Prostate gland (tissue), 2 donors: ENCODE measurements at regions not wholly inside any gene's neighbourhood (a gene's known extent, or its start where the extent isn't known, plus 50 kb on each side); places are given as distances from the start of the nearest gene placed in this dataset.

Source experiments
- DNase-seq: peaks from one replicate; pipeline ENCODE4 v3.0.0-alpha.2; 2019; ENCODE audit warnings: low spot score
- H3K27ac ChIP-seq, 2 donors: fragments of 200-600 bp; sonication (generic); 2 replicates each; pipeline ENCODE4 v1.5.1; 2017 to 2019
- H3K27me3 ChIP-seq: fragments of 200-600 bp; sonication (generic); replicated peaks from 2 replicates; pipeline ENCODE4 v1.5.1; 2019; ENCODE audit not compliant: insufficient read depth
- H3K36me3 ChIP-seq, 2 donors: fragments of 200-600 bp; sonication (generic); 1 replicate in 1 of 2; 2 replicates in 1 of 2; pipeline versions ENCODE4 v1.5.1 to v1.8.1; 2017 to 2019
- H3K4me1 ChIP-seq: fragments of 200-600 bp; sonication (generic); replicated peaks from 2 replicates; pipeline ENCODE4 v1.5.1; 2019
- H3K4me3 ChIP-seq, 2 donors: fragments of 200-600 bp; sonication (generic); 2 replicates each; pipeline ENCODE4 v1.5.1; 2017 to 2019
- H3K9me3 ChIP-seq: fragments of 200-600 bp; sonication (generic); 2 replicates; pipeline ENCODE4 v1.5.1; 2017
- CTCF ChIP-seq, 4 experiments: fragments of 200-600 bp in 2 of 4; fragments of 450-650 bp in 2 of 4; sonication (generic) in 2 of 4; IDR thresholded peaks; 1 replicate in 3 of 4; 2 replicates in 1 of 4; pipeline ENCODE4 v1.5.1; 2016 to 2019; ENCODE audit warnings: antibody characterized with exemption in 4 of 4, mild to moderate bottlenecking in 2 of 4, moderate library complexity in 2 of 4
- POLR2A ChIP-seq: fragments of 450-650 bp; IDR thresholded peaks from one replicate; pipeline ENCODE4 v1.6.1; 2016; ENCODE audit warnings: antibody characterized with exemption, mild to moderate bottlenecking
- POLR2AphosphoS5 ChIP-seq: sonication (generic); formaldehyde crosslinking; IDR thresholded peaks from one replicate; pipeline ENCODE4 v1.6.1; 2017; ENCODE audit warnings: antibody characterized with exemption
- WGBS: methylation state at CpG from one replicate; pipeline ENCODE4 v1.1.5; 2018; 5-methylcytosine and 5-hydroxymethylcytosine counted together
- intact Hi-C: fragments of 100-400 bp; cut with DNase I; formaldehyde crosslinking; loops from one replicate; pipeline ENCODE4 v1.14.2; 2022

- TF ChIP-seq POLR2AphosphoS5, result no peak
- no peak for TF ChIP-seq POLR2A
- no peak for TF ChIP-seq CTCF (IDR thresholded peaks at IDR 0.05)
- no peak for DNase-seq
- intact Hi-C loops, result no loop called here
Measured at GRCh38 chr7:4575254-4575653, 106.8 kb upstream of the FOXK1 start.

DNA sequence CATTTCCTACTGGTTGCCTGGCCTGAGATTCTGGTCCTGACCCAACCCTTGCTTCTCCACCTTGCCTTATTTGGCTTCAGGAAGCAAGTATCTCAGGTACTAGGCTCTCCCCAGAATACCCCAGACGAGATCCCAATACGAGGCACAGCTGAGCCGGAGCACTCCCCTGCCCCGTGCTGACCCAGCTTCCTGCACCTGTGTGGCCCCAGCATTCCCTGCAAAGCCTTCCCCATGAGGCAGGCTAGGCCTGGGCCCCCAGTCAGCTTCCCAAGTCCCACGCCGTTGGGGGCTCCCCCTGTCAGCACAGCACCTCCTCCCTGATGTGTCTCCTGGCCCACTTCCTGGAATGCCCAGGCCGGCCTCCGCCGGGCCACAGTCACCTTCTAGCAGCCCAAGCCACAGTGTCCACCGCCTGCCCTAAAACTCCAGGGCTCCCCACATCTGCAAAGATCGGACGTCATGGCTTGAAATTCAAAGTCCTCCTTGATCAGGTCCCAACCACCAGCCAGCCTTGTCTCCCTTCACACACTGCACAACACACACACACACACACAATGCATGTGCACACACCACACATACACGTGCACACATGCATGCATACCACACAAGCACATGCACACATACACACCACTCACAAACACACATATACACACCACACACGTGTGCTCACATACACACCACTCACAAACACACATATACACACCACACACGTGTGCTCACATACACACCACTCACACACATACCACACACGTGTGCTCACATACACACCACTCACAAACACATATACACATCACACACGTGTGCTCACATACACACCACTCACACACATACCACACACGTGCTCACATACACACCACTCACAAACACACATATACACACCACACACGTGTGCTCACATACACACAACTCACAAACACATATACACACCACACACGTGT lies 78.9 kb upstream of the FOXK1 start:
- no peak overlapping the region for H3K27ac ChIP-seq
- H3K27me3 ChIP-seq, result no peaks in the 10 kb centered on the region
- 86% methylated on average over 20 of the region's 20 CpGs for WGBS
- intact Hi-C loops, result no loop called here
- no peaks in the 10 kb centered on the region for H3K36me3 ChIP-seq
- H3K4me1 ChIP-seq, result no peaks in the 10 kb centered on the region
- no peaks in the 10 kb centered on the region for H3K9me3 ChIP-seq
- H3K4me3 ChIP-seq, result no peak overlapping the region
- no peak for DNase-seq
- TF ChIP-seq POLR2AphosphoS5 (no peak), CTCF (IDR thresholded peaks at IDR 0.05) (no peak), POLR2A (no peak)

More at GRCh38 chr7:4575254-4575653, 106.8 kb upstream of the FOXK1 start:
- Histone ChIP-seq H3K36me3 (no peaks in the 10 kb centered on the region), H3K4me3 (no peak overlapping the region), H3K4me1 (no peaks in the 10 kb centered on the region), H3K27me3 (no peaks in the 10 kb centered on the region), H3K27ac (no peak overlapping the region), H3K9me3 (no peaks in the 10 kb centered on the region)
- WGBS, result 87% methylated on average over 3 of the region's 3 CpGs

DNA sequence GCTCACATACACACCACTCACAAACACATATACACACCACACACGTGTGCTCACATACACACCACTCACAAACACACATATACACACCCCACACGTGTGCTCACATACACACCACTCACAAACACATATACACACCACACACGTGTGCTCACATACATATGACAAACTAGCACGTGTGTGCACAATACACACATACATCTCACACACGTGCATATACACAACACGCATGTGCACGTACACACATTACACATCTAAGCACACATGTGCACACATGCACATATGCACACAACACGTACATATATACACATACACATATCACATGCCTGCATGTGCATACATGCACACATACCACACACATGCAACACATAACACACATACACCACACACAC lies 78.3 kb upstream of the FOXK1 start:
- no peaks in the 10 kb centered on the region for H3K4me1 ChIP-seq
- H3K27me3 ChIP-seq, result no peaks in the 10 kb centered on the region
- intact Hi-C loops, result no loop called here
- no peak overlapping the region for H3K4me3 ChIP-seq
- 94% methylated on average over 8 of the region's 8 CpGs for WGBS
- H3K9me3 ChIP-seq, result no peaks in the 10 kb centered on the region
- no peaks in the 10 kb centered on the region for H3K36me3 ChIP-seq
- DNase-seq, result no peak
- TF ChIP-seq POLR2AphosphoS5 (no peak), POLR2A (no peak), CTCF (IDR thresholded peaks at IDR 0.05) (no peak)
- H3K27ac ChIP-seq, result no peak overlapping the region

DNA sequence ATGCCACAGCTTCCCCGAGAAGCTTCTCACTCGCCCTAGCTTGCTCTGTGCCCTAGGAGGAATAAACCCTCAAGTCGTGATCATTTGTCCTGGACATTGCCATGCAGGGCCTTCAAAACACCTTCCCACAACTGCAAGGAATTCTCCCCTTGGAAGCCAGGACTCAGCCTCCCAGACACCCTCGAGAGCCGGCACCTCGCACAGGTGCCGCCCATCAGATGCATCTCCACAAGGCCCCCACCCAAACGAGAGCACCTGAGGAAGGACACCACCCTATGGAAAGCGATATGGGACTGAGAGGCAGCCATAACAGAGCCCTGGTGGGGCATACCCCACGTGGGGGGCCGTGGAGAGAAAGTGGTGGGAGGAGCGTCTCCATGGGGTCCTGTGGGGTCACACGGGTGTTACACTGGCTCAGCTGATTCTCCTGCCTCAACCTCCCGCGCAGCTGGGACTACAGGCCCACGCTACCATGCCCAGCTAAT lies 77.6 kb upstream of the FOXK1 start:
- H3K4me1 ChIP-seq, result no peaks in the 10 kb centered on the region
- no peak for DNase-seq
- no peaks in the 10 kb centered on the region for H3K36me3 ChIP-seq
- H3K9me3 ChIP-seq, result no peaks in the 10 kb centered on the region
- no peak for TF ChIP-seq POLR2AphosphoS5
- no peak for TF ChIP-seq POLR2A
- no peak for TF ChIP-seq CTCF (IDR thresholded peaks at IDR 0.05)
- H3K27me3 ChIP-seq, result no peaks in the 10 kb centered on the region
- H3K27ac ChIP-seq, result no peak overlapping the region
- H3K4me3 ChIP-seq, result no peak overlapping the region
- intact Hi-C loops, result no loop called here
- WGBS, result 91% methylated on average over 16 of the region's 16 CpGs

- no peaks in the 10 kb centered on the region for H3K4me1 ChIP-seq
- H3K9me3 ChIP-seq, result no peaks in the 10 kb centered on the region
- no peak for TF ChIP-seq POLR2AphosphoS5
- TF ChIP-seq CTCF (IDR thresholded peaks at IDR 0.05), result no peak
- no peak for TF ChIP-seq POLR2A
- intact Hi-C loops, result no loop called here
- no peak for DNase-seq
- no peaks in the 10 kb centered on the region for H3K36me3 ChIP-seq
- no peak overlapping the region for H3K4me3 ChIP-seq
- 77% methylated on average over 10 of the region's 10 CpGs for WGBS
- no peak overlapping the region for H3K27ac ChIP-seq
- no peaks in the 10 kb centered on the region for H3K27me3 ChIP-seq
Measured at GRCh38 chr7:4606797-4607196, 75.3 kb upstream of the FOXK1 start.
